ENCODE measurements at regions not wholly inside any gene's neighbourhood (a gene's known extent, or its start where the extent isn't known, plus 50 kb on each side); places are given as distances from the start of the nearest gene placed in this dataset.

- TF ChIP-seq, protein P1, sequence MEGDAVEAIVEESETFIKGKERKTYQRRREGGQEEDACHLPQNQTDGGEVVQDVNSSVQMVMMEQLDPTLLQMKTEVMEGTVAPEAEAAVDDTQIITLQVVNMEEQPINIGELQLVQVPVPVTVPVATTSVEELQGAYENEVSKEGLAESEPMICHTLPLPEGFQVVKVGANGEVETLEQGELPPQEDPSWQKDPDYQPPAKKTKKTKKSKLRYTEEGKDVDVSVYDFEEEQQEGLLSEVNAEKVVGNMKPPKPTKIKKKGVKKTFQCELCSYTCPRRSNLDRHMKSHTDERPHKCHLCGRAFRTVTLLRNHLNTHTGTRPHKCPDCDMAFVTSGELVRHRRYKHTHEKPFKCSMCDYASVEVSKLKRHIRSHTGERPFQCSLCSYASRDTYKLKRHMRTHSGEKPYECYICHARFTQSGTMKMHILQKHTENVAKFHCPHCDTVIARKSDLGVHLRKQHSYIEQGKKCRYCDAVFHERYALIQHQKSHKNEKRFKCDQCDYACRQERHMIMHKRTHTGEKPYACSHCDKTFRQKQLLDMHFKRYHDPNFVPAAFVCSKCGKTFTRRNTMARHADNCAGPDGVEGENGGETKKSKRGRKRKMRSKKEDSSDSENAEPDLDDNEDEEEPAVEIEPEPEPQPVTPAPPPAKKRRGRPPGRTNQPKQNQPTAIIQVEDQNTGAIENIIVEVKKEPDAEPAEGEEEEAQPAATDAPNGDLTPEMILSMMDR (IDR thresholded peaks at IDR 0.05) = no peak
- no peak for TF ChIP-seq EZH2 (IDR thresholded peaks at IDR 0.05)
Measured at GRCh38 chr21:22904385-22904784, 1906.2 kb downstream of the NCAM2 start.

All from neural progenitor cell (in vitro differentiated cells).